Choroid plexus epithelial cell (primary cell): ENCODE measurements at regions not wholly inside any gene's neighbourhood (a gene's known extent, or its start where the extent isn't known, plus 50 kb on each side); places are given as distances from the start of the nearest gene placed in this dataset.

Source experiments
- DNase-seq: peaks from one replicate; pipeline ENCODE4 v3.0.0-alpha.2; 2010; ENCODE audit warnings: low read depth
- H3K4me3 ChIP-seq: 2 replicates; pipeline ENCODE4 v1.5.1; 2011; ENCODE audit warnings: low read depth, mild to moderate bottlenecking, control low read depth, low read length, moderate library complexity
- TF ChIP-seq, protein P1 (sequence below): conservative IDR thresholded peaks from 2 replicates; pipeline ENCODE4 v1.5.1; 2011; ENCODE audit warnings: low read depth, mild to moderate bottlenecking, control low read depth, inconsistent platforms, low read length, moderate library complexity

DNA sequence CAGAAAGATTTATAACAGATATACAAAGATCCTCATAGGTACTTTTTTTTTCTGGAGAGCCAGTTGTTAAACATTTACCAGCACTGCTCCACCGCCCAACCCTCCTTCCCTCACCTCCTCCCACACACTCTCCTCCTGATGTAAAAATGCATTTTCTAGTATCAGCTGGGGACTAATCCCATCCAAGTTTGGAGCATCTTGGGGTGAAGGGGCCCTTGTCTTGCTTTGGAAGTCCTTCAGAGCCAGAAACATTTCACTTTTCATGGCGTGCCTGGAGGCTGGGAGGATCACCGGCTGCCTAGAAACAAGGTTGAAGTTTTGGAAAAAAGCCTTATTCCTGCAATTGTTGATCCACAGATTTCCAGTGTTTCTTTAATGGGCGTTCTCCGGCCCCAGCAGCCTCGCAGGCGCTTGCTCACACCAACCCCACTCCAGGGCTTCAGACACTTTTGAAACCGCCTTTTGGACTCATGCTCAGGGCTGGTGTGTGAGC, 165.1 kb upstream of the AFDN start:
- TF ChIP-seq, protein P1, sequence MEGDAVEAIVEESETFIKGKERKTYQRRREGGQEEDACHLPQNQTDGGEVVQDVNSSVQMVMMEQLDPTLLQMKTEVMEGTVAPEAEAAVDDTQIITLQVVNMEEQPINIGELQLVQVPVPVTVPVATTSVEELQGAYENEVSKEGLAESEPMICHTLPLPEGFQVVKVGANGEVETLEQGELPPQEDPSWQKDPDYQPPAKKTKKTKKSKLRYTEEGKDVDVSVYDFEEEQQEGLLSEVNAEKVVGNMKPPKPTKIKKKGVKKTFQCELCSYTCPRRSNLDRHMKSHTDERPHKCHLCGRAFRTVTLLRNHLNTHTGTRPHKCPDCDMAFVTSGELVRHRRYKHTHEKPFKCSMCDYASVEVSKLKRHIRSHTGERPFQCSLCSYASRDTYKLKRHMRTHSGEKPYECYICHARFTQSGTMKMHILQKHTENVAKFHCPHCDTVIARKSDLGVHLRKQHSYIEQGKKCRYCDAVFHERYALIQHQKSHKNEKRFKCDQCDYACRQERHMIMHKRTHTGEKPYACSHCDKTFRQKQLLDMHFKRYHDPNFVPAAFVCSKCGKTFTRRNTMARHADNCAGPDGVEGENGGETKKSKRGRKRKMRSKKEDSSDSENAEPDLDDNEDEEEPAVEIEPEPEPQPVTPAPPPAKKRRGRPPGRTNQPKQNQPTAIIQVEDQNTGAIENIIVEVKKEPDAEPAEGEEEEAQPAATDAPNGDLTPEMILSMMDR = no peak
- H3K4me3 ChIP-seq = no peak overlapping the region
- no peak for DNase-seq

DNA sequence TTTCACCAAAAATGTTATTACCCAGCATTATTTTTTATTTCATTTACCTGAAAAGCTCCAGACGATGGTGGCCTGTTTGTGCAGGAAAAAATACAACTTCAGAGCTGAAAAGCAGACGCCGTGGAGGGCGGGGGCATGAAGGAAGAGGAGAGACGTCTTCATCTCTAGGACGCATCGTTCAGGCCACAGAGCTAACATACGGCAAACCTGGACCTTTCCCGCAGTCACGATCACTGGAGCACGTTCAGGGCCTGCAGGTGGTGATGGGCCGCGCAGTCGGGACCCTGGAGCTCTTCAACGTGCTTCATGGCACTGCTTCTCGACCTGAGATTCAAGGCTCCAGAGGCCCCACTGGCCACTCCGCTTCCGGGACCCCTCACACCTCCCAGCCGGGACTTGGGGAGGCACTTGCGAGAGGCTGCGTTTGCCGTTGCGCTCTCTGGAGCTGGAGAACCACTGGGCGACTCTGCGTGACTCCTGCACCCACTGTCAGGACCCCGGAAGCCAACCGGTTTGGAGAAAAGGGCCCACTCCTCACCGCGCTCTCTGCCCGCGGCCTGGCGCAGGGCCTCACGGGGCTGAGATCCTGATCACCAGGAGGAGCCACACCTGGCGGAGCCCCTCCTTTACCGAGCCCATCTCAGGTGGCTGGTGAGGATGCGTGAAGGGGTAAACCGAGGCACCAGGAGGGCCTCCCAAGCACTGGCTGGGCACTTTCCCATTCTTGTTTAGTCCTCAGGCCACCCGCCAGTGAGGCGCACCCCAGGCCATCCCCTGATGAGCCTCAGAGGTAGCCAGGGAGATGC, 164.4 kb upstream of the AFDN start:
- TF ChIP-seq, protein P1 = no peak
- H3K4me3 ChIP-seq = no peak overlapping the region
- no peak for DNase-seq

DNA sequence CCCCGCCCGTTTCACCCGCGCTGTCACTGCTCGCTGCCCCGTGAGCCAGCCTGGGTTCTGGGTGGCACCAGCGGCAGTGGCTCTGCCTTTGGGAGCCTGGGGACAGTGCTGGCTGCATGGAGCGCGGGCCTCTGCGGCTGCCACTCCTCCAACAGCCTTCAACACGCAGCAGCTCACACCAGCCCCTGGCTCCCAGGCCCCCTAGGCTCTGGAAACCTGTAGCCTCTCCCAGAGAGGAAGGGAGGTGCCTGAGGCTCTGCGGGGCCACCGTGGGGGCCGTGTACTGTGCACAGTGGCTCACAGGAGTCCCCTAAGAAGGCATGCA, 163.9 kb upstream of the AFDN start:
- no peak for DNase-seq
- TF ChIP-seq, protein P1 = no peak

DNA sequence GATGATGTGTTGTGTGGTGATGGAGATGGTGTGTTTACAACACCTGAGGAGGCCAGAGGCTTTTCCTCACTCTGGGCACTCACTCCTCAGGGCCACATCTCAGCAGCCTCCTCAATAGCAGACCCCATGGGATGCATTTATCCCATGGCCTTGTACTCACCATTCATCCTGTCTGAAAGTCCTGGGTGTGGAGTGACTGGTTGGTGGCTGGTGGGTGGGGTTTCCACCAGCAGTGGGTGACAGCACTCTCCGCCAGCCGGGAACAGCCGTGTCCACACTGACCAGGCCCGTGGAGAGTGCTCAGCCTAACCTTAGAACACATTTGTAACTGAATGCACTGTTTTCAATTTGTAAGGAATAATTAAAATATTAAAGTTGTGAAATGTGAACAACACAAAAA, 163.4 kb upstream of the AFDN start:
- TF ChIP-seq, protein P1 = no peak
- no peak for DNase-seq
- H3K4me3 ChIP-seq = no peak overlapping the region

More for the DNA sequence above, 163.9 kb upstream of the AFDN start:
- no peak overlapping the region for H3K4me3 ChIP-seq

DNA sequence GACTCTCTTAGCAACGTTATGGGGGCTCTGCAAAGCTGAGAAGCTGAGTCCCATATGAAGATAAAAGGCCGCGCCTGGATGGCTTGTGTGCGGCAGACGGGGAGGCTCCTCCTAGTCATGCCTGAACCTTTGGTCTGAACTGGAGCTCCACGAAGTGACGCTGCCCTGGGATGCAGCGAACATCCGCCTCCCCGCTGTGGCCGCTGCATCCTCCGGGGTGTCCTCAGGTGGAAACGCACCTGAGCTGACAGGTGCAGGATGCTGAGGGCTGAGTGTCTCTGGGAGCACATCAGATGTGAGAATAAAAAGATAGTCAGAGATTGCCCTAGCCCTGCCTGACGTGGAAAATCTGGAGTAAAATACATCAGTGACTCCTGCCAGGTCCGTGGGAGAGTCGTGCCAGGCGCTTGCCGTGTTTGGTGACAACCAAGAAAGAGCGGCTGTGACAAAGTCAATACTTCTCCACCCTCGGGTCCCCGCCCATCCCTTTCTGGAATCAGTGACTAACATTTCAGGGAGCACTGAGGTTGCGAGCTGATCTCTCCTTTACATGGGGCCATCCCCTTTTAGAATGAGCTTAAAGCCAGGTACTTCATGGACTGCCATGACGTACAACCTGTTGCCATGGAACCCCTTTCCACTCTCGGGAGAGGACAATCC, 162.8 kb upstream of the AFDN start:
- DNase-seq = no peak
- no peak overlapping the region for H3K4me3 ChIP-seq
- TF ChIP-seq, protein P1 = no peak

DNA sequence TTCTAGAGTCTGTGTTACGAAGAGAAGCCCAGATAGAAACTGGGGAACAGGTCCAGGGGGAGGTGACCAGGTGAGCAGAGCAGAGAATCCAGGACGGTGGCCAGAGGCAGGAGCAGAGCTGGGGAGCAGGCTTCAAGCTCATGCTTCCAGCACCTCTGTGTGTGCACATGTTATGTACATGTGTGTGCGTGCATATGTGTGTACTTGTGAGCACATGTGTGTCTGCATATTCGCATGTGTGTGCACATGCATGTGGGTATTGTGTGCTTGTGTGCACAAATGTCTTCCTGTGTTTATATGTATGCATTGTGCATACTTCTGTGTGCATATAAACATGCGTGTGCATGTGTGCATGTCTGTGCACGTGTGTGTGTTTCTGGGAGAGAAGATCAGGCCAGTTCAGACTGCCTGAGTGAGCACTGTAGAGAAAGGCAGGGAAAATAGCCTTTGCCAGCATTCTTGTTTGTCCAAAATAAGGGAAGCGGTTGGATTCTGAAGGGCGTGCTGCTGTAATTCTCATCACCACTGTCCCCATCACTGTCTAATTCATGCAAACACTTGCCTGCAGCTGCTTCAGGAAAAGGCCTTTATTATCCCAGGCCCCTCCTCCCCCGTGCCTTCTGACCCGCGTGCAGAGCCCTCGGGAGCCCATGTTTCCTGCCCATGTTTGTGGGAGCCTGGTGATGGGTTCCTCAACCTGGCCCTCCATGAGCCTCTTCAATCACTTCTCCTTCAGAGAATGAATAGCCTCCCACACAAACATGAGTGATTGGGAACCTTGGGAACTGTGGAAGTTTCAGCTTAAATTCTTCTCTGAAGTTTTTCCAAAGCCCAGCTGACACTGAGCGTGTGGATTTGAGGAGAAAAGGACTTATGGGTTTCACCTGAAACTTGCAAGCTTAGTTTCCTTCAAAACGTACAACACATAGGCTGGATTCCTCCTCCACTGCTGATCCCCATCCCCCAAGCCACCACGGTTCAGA, 161.7 kb upstream of the AFDN start:
- H3K4me3 ChIP-seq = no peak overlapping the region
- no peak for DNase-seq
- TF ChIP-seq, protein P1 = no peak
